GM12872 (cell line): ENCODE measurements at regions not wholly inside any gene's neighbourhood (a gene's known extent, or its start where the extent isn't known, plus 50 kb on each side); places are given as distances from the start of the nearest gene placed in this dataset.

Source experiments
- TF ChIP-seq, protein P1 (sequence below): IDR thresholded peaks from 3 replicates; pipeline ENCODE4 v1.5.1; 2011; ENCODE audit warnings: low read depth, mild to moderate bottlenecking, low read length, moderate library complexity; ENCODE audit not compliant: insufficient read depth

DNA sequence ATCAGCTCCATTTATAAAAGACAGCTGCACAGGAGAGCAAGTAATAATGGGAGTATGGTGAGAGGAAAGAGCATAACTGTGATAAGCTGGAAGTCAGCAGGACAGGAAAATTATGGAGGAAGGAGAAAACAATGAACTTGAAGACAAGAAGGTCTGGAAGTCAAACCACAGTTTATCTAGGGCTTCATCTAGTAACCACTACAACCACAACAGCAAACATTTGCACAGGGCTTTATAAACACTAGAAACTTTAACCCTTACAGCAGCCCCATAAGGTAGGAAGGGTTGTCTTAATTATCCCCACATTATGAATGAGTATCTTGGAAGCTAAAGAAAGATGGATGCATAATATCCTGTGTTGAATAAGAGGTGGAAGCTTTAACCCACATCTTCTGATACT is 820.8 kb downstream of the IGSF11 start:
- TF ChIP-seq, protein P1, sequence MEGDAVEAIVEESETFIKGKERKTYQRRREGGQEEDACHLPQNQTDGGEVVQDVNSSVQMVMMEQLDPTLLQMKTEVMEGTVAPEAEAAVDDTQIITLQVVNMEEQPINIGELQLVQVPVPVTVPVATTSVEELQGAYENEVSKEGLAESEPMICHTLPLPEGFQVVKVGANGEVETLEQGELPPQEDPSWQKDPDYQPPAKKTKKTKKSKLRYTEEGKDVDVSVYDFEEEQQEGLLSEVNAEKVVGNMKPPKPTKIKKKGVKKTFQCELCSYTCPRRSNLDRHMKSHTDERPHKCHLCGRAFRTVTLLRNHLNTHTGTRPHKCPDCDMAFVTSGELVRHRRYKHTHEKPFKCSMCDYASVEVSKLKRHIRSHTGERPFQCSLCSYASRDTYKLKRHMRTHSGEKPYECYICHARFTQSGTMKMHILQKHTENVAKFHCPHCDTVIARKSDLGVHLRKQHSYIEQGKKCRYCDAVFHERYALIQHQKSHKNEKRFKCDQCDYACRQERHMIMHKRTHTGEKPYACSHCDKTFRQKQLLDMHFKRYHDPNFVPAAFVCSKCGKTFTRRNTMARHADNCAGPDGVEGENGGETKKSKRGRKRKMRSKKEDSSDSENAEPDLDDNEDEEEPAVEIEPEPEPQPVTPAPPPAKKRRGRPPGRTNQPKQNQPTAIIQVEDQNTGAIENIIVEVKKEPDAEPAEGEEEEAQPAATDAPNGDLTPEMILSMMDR, result no peak

DNA sequence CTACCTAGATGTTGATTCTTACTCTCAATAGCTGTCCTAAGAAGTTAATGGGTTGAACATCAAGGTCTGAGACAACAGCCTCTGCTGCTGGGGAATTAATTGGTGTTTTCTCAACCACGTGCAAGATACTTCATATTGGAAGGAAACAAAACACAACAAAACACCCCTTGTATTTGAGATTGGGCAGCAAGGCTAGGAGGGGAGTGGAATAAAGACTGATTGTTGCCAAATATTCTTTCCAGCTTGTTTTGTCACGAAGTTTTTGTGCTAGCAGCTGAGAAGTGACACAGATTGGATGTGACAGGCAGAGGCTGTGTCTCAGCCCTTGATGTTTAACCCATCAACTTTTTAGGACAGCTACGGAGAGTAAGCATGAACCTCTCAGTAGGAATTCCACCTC is 808.4 kb downstream of the IGSF11 start:
- TF ChIP-seq, protein P1, result no peak

DNA sequence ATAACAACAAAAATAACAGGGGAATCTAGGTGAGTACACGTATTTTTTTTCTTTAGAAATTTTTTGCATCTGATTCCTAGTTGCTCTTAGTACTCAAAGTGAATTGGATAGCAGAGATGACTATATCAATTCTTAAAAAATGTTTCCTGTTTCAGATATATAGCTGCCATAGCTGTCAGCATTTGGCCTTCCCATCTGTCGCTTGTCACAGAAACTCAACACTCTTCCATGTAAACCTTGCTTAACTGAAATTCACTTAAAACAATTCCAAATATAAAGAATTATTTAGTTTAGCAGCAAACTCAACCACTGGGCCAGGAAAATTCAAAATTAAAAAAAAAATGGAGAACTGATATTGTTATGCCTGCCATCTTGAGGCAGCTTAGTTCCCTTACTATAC is 807.5 kb downstream of the IGSF11 start:
- TF ChIP-seq, protein P1, result no peak

DNA sequence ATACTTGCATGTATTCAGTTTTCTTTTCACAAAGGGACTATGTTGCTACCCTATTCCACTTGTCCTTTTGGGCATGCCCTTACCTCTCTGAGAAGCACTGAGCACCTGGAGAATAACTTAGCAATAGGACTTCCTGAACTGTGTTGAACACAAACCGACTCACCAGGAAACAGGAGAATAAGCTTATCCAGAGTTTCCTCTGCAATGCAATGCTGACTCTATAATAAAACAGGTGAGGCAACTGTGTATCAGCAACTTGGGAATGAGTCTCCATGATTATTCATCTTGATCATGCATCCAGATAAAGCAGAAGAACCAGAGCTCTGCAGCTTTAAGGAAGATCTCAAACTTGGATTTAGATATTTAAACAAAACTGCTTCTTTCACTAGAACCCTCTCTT is 806.5 kb downstream of the IGSF11 start:
- TF ChIP-seq, protein P1, result no peak

DNA sequence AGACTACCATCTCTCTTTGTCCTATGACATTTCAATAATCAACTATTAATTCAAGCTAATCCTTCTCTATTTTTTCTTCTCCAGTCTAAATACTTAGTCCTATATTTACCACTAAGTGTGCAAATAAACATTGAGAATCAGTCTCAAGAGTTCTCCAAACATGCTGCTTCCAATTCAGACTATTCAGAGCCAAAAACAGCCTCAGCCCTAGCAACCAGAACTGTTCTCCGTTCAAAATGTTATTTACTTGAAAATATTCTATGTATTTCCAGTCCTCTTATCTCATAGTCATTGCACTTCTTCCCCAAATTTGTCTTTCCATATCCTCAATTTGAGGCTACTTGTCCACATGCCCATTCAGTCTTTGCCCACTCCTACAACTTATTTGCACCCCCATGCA is 805.5 kb downstream of the IGSF11 start:
- TF ChIP-seq, protein P1, result no peak

DNA sequence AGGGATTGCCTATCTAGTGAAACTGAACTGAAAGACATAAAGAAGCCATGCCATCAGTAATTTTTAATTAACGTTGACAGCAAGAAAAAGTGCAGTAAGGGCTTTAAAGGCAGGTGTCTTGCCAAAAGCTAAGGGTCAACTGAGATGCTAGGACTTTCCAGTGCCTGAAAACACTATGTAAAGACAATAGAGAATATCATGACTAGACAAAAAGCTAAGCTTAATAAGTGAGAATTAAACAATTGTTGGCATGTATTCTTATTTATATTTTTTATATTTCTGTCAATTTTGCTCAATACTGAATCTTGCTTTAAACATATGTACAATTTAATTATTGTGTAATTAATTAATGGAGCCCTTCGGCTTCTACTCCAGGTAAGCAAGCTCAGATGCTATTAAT is 803.1 kb downstream of the IGSF11 start:
- TF ChIP-seq, protein P1, result no peak

DNA sequence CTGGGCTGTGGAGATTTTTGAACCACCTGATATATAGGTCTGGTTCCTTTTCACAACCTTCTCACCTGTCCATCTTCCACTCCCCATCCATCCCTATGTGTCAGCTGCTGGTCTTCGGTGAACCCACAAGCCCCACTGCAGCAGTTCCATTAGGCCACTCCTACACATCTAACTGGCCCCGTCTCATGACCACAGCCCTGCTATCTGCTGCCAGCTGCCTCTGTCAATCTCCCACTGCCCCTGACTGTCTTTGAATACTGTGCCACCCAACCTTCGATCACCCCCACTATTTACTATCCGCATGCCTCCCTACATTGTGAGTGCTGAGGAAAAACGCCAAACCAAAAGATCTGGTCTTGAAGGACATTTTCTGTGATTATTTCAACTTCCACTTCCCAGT is 795.4 kb downstream of the IGSF11 start:
- TF ChIP-seq, protein P1, result no peak

DNA sequence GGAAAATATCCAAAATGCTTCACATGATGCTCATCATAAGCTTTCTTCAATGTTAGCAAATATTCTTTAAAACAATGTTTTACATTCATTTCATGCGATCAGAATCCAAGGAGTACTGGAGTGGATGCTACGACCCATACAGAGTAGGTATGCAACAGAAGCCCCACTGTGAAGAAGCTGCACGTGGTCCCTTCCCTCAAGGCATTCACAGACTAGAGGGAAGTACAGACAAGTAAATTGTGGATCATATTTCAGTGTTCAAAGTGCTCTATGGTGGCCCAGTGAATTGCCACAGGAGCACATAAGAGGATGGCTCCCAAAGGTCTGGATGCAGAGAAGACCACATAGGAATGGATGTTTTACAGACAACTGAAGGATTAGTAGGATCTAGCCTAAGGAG is 789.9 kb downstream of the IGSF11 start:
- TF ChIP-seq, protein P1, result no peak
